ENCODE measurements at regions not wholly inside any gene's neighbourhood (a gene's known extent, or its start where the extent isn't known, plus 50 kb on each side); places are given as distances from the start of the nearest gene placed in this dataset.

DNA sequence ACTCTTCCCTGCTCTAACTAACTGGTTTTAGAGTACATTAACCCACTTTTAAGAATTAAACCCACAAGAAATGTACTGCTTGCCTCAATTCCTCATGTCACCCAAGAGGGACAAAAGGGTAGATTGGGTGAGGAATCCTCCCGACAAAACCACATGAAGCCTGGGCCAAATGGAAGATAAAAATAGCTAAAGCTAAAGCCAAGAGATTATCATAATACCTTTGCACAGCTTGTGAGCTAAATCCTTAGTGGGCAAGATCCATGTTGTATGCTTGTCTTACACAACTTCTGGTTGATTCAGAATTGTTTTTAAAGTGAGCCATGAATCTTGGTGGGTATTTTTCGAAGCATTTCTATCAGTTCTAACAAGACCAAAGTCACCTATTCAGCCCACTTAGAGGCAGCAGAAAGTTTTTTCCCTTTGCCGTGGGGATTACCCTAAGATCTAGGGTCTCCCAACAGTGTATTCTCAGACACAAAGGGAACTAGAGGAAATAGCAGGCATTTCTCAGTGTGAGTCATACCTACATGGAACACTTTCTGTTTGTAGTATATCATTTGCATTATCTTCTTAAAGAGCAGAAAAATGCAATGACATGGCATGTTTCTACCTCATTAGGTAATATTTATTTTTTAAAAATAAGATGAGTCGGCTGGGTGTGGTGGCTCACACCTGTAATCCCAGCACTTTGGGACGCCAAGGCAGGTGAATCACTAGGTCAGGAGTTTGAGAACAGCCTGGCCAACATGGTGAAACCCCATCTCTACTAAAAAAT is 616.6 kb downstream of the KCNH5 start:
- H3K27ac ChIP-seq = no peak overlapping the region
- no peak for TF ChIP-seq ZFX (IDR thresholded peaks at IDR 0.05; ENCODE audit: borderline replicate concordance)
- TF ChIP-seq, protein P1, sequence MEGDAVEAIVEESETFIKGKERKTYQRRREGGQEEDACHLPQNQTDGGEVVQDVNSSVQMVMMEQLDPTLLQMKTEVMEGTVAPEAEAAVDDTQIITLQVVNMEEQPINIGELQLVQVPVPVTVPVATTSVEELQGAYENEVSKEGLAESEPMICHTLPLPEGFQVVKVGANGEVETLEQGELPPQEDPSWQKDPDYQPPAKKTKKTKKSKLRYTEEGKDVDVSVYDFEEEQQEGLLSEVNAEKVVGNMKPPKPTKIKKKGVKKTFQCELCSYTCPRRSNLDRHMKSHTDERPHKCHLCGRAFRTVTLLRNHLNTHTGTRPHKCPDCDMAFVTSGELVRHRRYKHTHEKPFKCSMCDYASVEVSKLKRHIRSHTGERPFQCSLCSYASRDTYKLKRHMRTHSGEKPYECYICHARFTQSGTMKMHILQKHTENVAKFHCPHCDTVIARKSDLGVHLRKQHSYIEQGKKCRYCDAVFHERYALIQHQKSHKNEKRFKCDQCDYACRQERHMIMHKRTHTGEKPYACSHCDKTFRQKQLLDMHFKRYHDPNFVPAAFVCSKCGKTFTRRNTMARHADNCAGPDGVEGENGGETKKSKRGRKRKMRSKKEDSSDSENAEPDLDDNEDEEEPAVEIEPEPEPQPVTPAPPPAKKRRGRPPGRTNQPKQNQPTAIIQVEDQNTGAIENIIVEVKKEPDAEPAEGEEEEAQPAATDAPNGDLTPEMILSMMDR (IDR thresholded peaks at IDR 0.05) = no peak

DNA sequence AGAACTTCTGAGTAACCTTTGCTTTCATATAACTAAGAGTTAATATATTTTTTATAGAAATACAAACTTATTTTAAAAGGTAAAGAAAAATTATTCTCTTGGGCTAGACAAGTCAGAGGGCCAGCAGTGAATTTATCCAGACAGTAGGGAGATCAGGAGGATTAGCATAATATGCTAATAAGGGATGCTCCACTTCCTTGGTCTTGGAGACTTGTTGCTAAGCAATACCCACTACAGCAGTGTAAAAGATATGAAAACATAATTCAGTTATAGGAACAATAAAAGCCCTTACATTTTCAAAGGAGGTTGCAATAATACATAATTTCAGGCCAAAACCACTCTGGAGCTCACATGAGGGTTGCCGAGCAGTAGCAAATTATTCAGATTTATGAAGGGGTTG is 615.6 kb downstream of the KCNH5 start:
- TF ChIP-seq ZFX (IDR thresholded peaks at IDR 0.05; ENCODE audit: borderline replicate concordance) = no peak
- TF ChIP-seq, protein P1 (IDR thresholded peaks at IDR 0.05) = no peak
- H3K27ac ChIP-seq = no peak overlapping the region

DNA sequence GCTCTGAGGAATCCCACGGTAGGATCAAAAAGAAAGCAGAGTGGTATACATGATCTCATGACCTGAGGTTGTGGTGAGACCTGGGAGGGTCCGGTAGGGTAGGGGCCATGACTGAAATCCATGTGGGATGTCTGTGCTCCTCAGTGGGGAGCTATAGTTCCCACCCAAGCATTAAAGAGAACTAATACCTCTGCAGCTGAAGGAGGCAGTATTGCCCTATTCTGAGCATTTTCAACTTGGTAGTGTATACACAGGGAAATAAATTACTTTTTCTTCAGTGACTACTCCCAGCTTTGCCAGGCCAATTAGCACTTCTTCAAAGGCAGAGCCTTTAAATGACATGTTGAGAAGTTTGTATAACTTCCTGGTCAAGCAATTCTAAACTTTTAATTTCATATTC is 613.8 kb downstream of the KCNH5 start:
- H3K27ac ChIP-seq = no peak overlapping the region
- TF ChIP-seq, protein P1 (IDR thresholded peaks at IDR 0.05) = no peak
- TF ChIP-seq ZFX (IDR thresholded peaks at IDR 0.05; ENCODE audit: borderline replicate concordance) = no peak

- TF ChIP-seq, protein P1 (IDR thresholded peaks at IDR 0.05) = no peak
- no peak for TF ChIP-seq ZFX (IDR thresholded peaks at IDR 0.05; ENCODE audit: borderline replicate concordance)
- H3K27ac ChIP-seq = no peak overlapping the region
These were observed 612.3 kb downstream of the KCNH5 start for GRCh38 chr14:62432955-62433354.

DNA sequence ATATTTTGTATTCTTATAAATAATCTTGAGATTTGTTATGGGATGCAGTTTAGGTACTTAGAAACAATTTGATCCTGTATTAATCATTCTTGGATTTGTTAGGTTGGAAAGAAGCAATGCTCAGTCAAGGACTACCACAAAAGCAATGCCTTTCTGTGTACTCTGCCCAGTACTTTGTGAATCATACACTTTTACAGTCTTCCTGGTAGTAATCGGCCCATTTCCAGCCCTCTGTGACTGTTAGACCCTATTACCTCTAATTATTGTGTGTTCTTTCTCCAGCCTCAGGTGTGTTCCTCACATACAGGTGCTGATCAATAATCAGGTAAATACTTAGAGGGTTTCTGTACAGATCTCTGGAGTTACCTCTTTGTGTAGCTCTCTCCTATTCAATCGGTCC is 609.0 kb downstream of the KCNH5 start:
- H3K27ac ChIP-seq = no peak overlapping the region
- TF ChIP-seq ZFX (IDR thresholded peaks at IDR 0.05; ENCODE audit: borderline replicate concordance) = no peak
- TF ChIP-seq, protein P1 (IDR thresholded peaks at IDR 0.05) = no peak

GRCh38 chr14:62439210-62439609 is 606.0 kb downstream of the KCNH5 start:
- H3K27ac ChIP-seq = no peak overlapping the region
- TF ChIP-seq ZFX (IDR thresholded peaks at IDR 0.05; ENCODE audit: borderline replicate concordance) = no peak
- TF ChIP-seq, protein P1 (IDR thresholded peaks at IDR 0.05) = no peak

DNA sequence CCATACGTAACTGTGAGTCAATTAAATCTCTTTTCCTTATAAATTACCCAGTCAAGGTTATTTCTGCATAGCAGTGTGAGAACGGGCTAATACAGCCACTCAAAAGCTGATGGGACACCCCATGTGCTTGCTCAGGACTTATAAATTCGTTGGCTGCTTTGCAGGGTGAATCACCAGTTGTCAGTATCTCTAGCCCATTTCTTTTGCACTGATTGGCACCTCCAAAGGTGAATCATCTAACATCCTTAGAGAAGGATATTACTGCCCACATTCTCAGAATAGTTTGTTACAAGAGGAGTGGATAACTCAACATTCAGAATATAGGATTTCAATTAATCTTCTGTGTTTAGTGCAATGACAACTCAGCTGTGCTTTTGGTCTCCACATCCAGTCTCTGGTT is 601.5 kb downstream of the KCNH5 start:
- H3K27ac ChIP-seq = no peak overlapping the region
- TF ChIP-seq, protein P1 (IDR thresholded peaks at IDR 0.05) = no peak
- no peak for TF ChIP-seq ZFX (IDR thresholded peaks at IDR 0.05; ENCODE audit: borderline replicate concordance)

Data from 22Rv1 (cell line).